Astrocyte (in vitro differentiated cells and primary cell): ENCODE measurements at regions not wholly inside any gene's neighbourhood (a gene's known extent, or its start where the extent isn't known, plus 50 kb on each side); places are given as distances from the start of the nearest gene placed in this dataset.

Experiments used
- EZH2 ChIP-seq: IDR thresholded peaks from 2 replicates; pipeline ENCODE4 v1.6.1; 2012; ENCODE audit warnings: mild to moderate bottlenecking, low read length, inconsistent platforms; ENCODE audit not compliant: insufficient read depth
- TF ChIP-seq, protein P1 (sequence below): IDR thresholded peaks from 2 replicates; pipeline ENCODE4 v1.5.1; 2011; ENCODE audit warnings: low read depth, mild to moderate bottlenecking, inconsistent platforms, low read length, moderate library complexity; ENCODE audit not compliant: insufficient read depth

DNA sequence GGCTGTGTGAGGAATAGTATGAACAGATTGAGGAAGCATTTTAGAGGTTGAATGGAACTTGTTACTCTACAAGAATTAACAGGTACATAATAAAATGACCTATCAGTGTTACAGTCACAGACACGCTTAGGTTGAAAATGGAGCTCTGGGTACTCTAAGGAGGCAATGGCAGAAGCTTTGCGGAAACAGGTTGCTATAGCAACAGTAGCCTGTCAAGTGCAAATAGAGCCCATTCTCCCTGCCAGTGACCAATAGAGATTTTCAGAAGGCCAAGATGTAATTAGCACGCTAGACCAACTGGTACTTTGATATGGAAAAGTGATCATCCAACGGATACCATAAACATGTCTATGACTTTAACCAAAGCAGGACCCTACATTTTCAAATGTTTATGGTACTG, 148.5 kb upstream of the FREM2 start:
- TF ChIP-seq, protein P1, sequence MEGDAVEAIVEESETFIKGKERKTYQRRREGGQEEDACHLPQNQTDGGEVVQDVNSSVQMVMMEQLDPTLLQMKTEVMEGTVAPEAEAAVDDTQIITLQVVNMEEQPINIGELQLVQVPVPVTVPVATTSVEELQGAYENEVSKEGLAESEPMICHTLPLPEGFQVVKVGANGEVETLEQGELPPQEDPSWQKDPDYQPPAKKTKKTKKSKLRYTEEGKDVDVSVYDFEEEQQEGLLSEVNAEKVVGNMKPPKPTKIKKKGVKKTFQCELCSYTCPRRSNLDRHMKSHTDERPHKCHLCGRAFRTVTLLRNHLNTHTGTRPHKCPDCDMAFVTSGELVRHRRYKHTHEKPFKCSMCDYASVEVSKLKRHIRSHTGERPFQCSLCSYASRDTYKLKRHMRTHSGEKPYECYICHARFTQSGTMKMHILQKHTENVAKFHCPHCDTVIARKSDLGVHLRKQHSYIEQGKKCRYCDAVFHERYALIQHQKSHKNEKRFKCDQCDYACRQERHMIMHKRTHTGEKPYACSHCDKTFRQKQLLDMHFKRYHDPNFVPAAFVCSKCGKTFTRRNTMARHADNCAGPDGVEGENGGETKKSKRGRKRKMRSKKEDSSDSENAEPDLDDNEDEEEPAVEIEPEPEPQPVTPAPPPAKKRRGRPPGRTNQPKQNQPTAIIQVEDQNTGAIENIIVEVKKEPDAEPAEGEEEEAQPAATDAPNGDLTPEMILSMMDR, result no peak
- no peak for TF ChIP-seq EZH2
